A673 (cell line): ENCODE measurements at regions not wholly inside any gene's neighbourhood (a gene's known extent, or its start where the extent isn't known, plus 50 kb on each side); places are given as distances from the start of the nearest gene placed in this dataset.

ENCODE experiments used
- CTCF ChIP-seq: fragments of 300-800, 200-600 bp; sonication (generic); conservative IDR thresholded peaks from 2 replicates; pipeline ENCODE4 v1.5.1; 2017; ENCODE audit warnings: low read depth, mild to moderate bottlenecking, antibody characterized with exemption, low read length, moderate library complexity, mixed read lengths
- EZH2 ChIP-seq: fragments of 200-600 bp; sonication (generic); IDR thresholded peaks from 2 replicates; pipeline ENCODE4 v1.6.1; 2017; ENCODE audit warnings: borderline replicate concordance, low read depth, mild to moderate bottlenecking, mixed read lengths, antibody characterized with exemption, low read length; ENCODE audit not compliant: poor library complexity, severe bottlenecking

DNA sequence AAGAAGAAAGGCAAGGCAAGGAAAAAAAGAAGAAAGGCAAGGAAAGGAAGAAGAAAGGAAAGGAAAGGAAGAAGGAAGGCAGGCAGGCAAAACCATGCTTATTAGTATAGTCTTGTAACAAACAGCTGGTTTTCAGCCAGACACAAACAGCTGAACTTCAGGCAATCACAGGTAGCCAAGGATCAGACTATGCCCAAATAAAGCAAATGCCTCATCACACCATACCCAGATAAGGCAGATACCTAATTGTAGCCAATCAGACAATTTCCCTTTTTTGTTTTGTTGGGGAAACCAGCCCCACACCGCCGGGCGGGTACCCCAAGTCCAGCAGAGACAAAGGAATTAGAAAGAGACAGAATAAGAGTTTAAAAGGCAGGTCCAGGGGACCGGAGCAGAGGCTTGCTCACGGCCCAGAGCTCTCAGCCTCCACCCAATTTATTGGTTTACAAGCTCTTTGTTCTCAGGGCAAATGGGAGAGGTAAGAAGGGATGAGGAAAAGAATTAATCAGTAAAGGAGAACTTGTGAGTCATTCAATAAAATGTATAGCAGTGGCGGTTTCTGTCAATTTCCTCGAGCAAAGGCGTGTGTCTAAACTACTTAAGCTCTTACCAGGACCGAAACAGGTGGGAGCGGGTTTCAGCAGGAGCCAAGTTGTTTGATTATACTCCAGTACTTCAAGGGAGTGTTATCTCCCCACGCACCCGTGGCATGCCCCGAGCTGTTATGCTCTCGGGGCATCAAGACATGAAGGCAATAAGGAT lies 886.8 kb downstream of the KCNT2 start:
- no peak for TF ChIP-seq CTCF
- no peak for TF ChIP-seq EZH2
